NCI-H2227 (cell line): ENCODE measurements at regions not wholly inside any gene's neighbourhood (a gene's known extent, or its start where the extent isn't known, plus 50 kb on each side); places are given as distances from the start of the nearest gene placed in this dataset.
"Not testable (repeated sequence)": the region's sequence is repeated elsewhere in the genome, so short reads cannot be mapped to it uniquely, and the experiment has no call there.

ENCODE experiments used
- DNase-seq: peaks from one replicate; lab custom pipeline; 2025; ENCODE audit not compliant: unreplicated experiment; lab: John Stamatoyannopoulos, UW

- no peak for DNase-seq
These were observed 152.2 kb downstream of the LIPI start for GRCh38 chr21:14058566-14058965.

GRCh38 chr21:14057841-14058481 lies 152.8 kb downstream of the LIPI start:
- not testable (repeated sequence) for DNase-seq

- no peak for DNase-seq
These were observed 153.4 kb downstream of the LIPI start for GRCh38 chr21:14057313-14057712.

GRCh38 chr21:14056771-14057191 lies 154.0 kb downstream of the LIPI start:
- no peak for DNase-seq

GRCh38 chr21:14055746-14056515 lies 154.8 kb downstream of the LIPI start:
- not testable (repeated sequence) for DNase-seq

- DNase-seq = no peak
These were observed 156.1 kb downstream of the LIPI start for GRCh38 chr21:14054682-14055081.

- no peak for DNase-seq
These were observed 160.6 kb downstream of the LIPI start for GRCh38 chr21:14050121-14050520.

- DNase-seq = no peak
These were observed 164.4 kb downstream of the LIPI start for GRCh38 chr21:14046401-14046800.

- DNase-seq = no peak
These were observed 170.4 kb downstream of the LIPI start for GRCh38 chr21:14040386-14040785.

GRCh38 chr21:14028619-14029018 lies 182.1 kb downstream of the LIPI start:
- DNase-seq = not testable (repeated sequence)

- DNase-seq = peak; percentile 94
These were observed 183.4 kb downstream of the LIPI start for GRCh38 chr21:14027235-14027869.

- not testable (repeated sequence) for DNase-seq
These were observed 190.6 kb downstream of the LIPI start for GRCh38 chr21:14020108-14020507.

GRCh38 chr21:14015841-14016240 lies 194.9 kb downstream of the LIPI start:
- not testable (repeated sequence) for DNase-seq

GRCh38 chr21:14013623-14014498 lies 196.9 kb downstream of the LIPI start:
- DNase-seq = not testable (repeated sequence)

- no peak for DNase-seq
These were observed 197.6 kb downstream of the LIPI start for GRCh38 chr21:14013056-14013603.

- no peak for DNase-seq
These were observed 198.3 kb downstream of the LIPI start for GRCh38 chr21:14012409-14012808.

- DNase-seq = not testable (repeated sequence)
These were observed 199.0 kb downstream of the LIPI start for GRCh38 chr21:14011751-14012150.

GRCh38 chr21:14011149-14011548 lies 199.6 kb downstream of the LIPI start:
- not testable (repeated sequence) for DNase-seq

- no peak for DNase-seq
These were observed 200.0 kb downstream of the LIPI start for GRCh38 chr21:14010729-14011128.

GRCh38 chr21:14009990-14010389 lies 200.8 kb downstream of the LIPI start:
- DNase-seq = not testable (repeated sequence)
